A549 (cell line): ENCODE measurements at regions not wholly inside any gene's neighbourhood (a gene's known extent, or its start where the extent isn't known, plus 50 kb on each side); places are given as distances from the start of the nearest gene placed in this dataset.

Experiments
- EP300 ChIP-seq, 2 experiments: fragments of >200 bp; sonication (Bioruptor Twin); formaldehyde crosslinking; IDR thresholded peaks; 2 replicates in 1 of 2; 3 replicates in 1 of 2; pipeline ENCODE4 v1.6.1; 2016 to 2017
- TF ChIP-seq, protein P1 (sequence below): fragments of 150-350 bp; IDR thresholded peaks from 2 replicates; pipeline ENCODE4 v1.6.1; 2014; ENCODE audit warnings: low read depth, mild to moderate bottlenecking, low read length

DNA sequence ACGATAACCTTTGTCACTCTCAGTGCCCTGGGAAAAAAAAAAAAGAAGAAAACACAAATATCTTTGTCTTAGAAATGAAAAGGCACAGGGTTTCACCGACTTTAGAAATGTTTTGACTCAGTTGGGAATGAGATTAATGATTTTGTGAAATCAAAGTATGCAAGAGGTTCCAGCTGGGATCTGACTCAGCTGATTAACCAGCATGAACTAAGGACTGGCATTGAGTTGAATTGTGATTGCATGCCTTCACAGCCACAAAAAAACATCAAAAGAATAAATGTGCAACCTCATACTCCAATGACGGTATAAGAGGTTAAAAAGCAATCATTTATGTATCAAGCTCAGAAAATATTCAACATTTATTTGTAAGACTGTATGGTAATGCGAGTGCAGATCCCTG is 566.6 kb upstream of the DSEL start:
- no peak for TF ChIP-seq EP300 (IDR thresholded peaks at IDR 0.05)
- TF ChIP-seq, protein P1, sequence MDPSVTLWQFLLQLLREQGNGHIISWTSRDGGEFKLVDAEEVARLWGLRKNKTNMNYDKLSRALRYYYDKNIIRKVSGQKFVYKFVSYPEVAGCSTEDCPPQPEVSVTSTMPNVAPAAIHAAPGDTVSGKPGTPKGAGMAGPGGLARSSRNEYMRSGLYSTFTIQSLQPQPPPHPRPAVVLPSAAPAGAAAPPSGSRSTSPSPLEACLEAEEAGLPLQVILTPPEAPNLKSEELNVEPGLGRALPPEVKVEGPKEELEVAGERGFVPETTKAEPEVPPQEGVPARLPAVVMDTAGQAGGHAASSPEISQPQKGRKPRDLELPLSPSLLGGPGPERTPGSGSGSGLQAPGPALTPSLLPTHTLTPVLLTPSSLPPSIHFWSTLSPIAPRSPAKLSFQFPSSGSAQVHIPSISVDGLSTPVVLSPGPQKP = no peak
